Gastroesophageal sphincter (tissue), 3 donors: ENCODE measurements at regions not wholly inside any gene's neighbourhood (a gene's known extent, or its start where the extent isn't known, plus 50 kb on each side); places are given as distances from the start of the nearest gene placed in this dataset.

ENCODE experiments used
- POLR2A ChIP-seq, 2 donors: fragments of 450-650 bp; IDR thresholded peaks; one replicate each; pipeline ENCODE4 v1.6.1; 2017; ENCODE audit warnings: antibody characterized with exemption in 2 of 2, mild to moderate bottlenecking in 2 of 2, moderate library complexity in 1 of 2
- POLR2AphosphoS5 ChIP-seq: sonication (generic); formaldehyde crosslinking; IDR thresholded peaks from one replicate; pipeline ENCODE4 v1.6.1; 2017; ENCODE audit warnings: antibody characterized with exemption
- TF ChIP-seq, protein P1 (sequence below), 4 experiments: fragments of 200-600 bp in 2 of 4; fragments of 450-650 bp in 2 of 4; sonication (generic) in 1 of 4; IDR thresholded peaks; one replicate each; pipeline ENCODE4 v1.5.1; 2017 to 2019; ENCODE audit warnings: antibody characterized with exemption in 4 of 4, mild to moderate bottlenecking in 2 of 4, moderate library complexity in 2 of 4

DNA sequence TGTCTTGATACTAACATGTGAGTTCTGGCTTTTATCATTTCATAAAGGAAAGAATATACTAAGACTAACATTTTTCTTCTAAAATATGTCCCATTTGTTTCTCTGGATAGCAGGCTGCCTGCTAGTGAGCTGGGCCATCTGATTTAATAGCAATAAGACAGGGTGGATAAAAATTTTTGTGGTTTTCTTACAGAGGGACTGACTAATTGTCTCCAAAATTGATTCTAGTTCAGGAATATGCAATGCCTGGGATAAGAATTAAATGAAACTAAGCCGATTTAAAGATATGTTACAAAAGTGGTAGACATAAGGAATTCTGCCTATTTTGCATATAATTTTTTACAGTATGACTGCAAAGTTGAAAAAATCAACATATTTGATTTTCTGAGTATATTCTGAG lies 252.9 kb upstream of the NAV3 start:
- TF ChIP-seq, protein P1, sequence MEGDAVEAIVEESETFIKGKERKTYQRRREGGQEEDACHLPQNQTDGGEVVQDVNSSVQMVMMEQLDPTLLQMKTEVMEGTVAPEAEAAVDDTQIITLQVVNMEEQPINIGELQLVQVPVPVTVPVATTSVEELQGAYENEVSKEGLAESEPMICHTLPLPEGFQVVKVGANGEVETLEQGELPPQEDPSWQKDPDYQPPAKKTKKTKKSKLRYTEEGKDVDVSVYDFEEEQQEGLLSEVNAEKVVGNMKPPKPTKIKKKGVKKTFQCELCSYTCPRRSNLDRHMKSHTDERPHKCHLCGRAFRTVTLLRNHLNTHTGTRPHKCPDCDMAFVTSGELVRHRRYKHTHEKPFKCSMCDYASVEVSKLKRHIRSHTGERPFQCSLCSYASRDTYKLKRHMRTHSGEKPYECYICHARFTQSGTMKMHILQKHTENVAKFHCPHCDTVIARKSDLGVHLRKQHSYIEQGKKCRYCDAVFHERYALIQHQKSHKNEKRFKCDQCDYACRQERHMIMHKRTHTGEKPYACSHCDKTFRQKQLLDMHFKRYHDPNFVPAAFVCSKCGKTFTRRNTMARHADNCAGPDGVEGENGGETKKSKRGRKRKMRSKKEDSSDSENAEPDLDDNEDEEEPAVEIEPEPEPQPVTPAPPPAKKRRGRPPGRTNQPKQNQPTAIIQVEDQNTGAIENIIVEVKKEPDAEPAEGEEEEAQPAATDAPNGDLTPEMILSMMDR (IDR thresholded peaks at IDR 0.05): no peak
- TF ChIP-seq POLR2AphosphoS5 (no peak), POLR2A (IDR thresholded peaks at IDR 0.05) (no peak)
